SH-SY5Y (cell line): ENCODE measurements at regions not wholly inside any gene's neighbourhood (a gene's known extent, or its start where the extent isn't known, plus 50 kb on each side); places are given as distances from the start of the nearest gene placed in this dataset.

Experiments used
- GATA2 ChIP-seq: IDR thresholded peaks from 2 replicates; pipeline ENCODE4 v1.6.1; 2011; ENCODE audit warnings: mild to moderate bottlenecking, low read depth, low read length
- GATA3 ChIP-seq: IDR thresholded peaks from 2 replicates; pipeline ENCODE4 v1.6.1; 2011; ENCODE audit warnings: low read depth, mild to moderate bottlenecking, low read length, moderate library complexity

DNA sequence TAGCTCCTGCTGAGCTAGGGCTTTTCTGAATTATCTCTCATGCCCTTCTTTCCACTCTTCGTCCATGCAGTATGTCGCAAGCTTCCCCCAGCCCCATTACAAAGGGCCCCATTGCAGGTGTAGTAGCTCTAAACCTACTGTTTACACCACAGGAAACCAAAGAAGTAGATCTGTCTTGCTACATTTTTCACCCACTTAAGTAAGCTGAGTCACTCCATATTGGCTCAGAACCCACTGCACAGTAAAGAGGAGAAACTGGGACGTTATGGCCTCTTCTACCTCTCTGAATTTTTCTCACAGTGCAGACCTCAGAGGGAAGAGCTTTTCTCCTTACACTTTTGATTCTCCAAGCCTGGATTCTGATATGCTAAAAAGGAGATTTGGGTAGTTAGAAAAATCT is 200.2 kb downstream of the SMARCA1 start:
- TF ChIP-seq GATA2 (no peak), GATA3 (no peak)
